ENCODE measurements at regions not wholly inside any gene's neighbourhood (a gene's known extent, or its start where the extent isn't known, plus 50 kb on each side); places are given as distances from the start of the nearest gene placed in this dataset.

DNA sequence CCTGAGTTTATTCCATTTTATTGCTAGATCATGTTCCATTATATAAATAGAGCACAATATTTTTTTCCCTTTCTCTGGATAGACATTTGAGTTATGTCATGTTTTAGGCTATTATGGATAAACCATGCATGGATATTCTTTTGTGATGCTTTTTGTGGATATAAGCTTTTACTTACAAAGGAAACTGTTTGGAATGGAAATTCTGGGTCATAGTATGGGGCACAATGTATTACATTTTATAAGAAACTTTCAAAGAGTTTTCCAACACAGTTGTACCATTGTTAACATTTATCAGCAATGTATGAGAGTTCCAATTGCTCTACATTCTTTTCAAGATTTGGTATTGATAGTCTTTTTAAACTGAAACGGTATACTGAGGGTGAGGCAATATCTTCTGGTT lies 749.4 kb downstream of the SOCS6 start:
- Histone ChIP-seq H3K36me3 (ENCODE audit: control insufficient read depth in 1 of 2, insufficient read depth in 2 of 2, low read length in 2 of 2) (no peaks in the 10 kb centered on the region), H3K4me1 (ENCODE audit: control insufficient read depth in 1 of 2, insufficient read depth in 2 of 2, low read length in 2 of 2) (no peaks in the 10 kb centered on the region), H2AFZ (ENCODE audit: low read depth, low read length, poor library complexity, severe bottlenecking) (no peak overlapping the region), H3K9me2 (ENCODE audit: insufficient read depth) (no peaks in the 10 kb centered on the region), H3K27ac (ENCODE audit: low read depth, low read length) (no peak overlapping the region), H3K27me3 (ENCODE audit: insufficient read depth, low read length) (no peaks in the 10 kb centered on the region), H3K4me3 (replicated peaks in 1 of 2; ENCODE audit: low read depth in 1 of 2, low read length in 2 of 2) (no peak overlapping the region), H3K9ac (ENCODE audit: low read length) (no peak overlapping the region), H3K79me2 (ENCODE audit: insufficient read depth, low read length) (no peaks in the 10 kb centered on the region), H3K9me3 (ENCODE audit: control insufficient read depth in 1 of 2, insufficient read depth in 1 of 2, low read depth in 1 of 2, low read length in 2 of 2) (peaks cover 0 to 9% of the 10 kb centered on the region in 2 experiments; a peak in 3 of 4 replicates), H4K20me1 (ENCODE audit: insufficient read depth) (no peaks in the 10 kb centered on the region; the same call in 1 of the 2 replicates), H3K4me2 (ENCODE audit: low read length) (no peak overlapping the region)
- TF ChIP-seq EZH2 (IDR thresholded peaks at IDR 0.05) (no peak), POLR2AphosphoS5 (IDR thresholded peaks at IDR 0.05; ENCODE audit: low read depth, low read length) (no peak), ZFX (IDR thresholded peaks at IDR 0.05) (no peak), ELF1 (IDR thresholded peaks at IDR 0.05; ENCODE audit: borderline replicate concordance, low read depth) (no peak), CBX3 (IDR thresholded peaks at IDR 0.05; ENCODE audit: low read depth) (no peak), ZNF274 (IDR thresholded peaks at IDR 0.05; ENCODE audit: low read depth, low read length) (no peak), TCF7L2 (IDR thresholded peaks at IDR 0.05; ENCODE audit: borderline replicate concordance, extremely low read depth, insufficient read depth, insufficient read length) (no peak), POLR2A (IDR thresholded peaks at IDR 0.05; ENCODE audit: borderline replicate concordance, extremely low read depth, insufficient read depth, insufficient read length) (no peak), RAD21 (IDR thresholded peaks at IDR 0.05; ENCODE audit: low read depth) (no peak), SIN3A (IDR thresholded peaks at IDR 0.05; ENCODE audit: low read depth) (no peak), SP1 (IDR thresholded peaks at IDR 0.05; ENCODE audit: low read depth) (no peak), YY1 (IDR thresholded peaks at IDR 0.05; ENCODE audit: extremely low read depth, insufficient replicate concordance, low read depth, low read length) (no peak), EGR1 (IDR thresholded peaks at IDR 0.05; ENCODE audit: low read depth) (no peak), SRF (IDR thresholded peaks at IDR 0.05; ENCODE audit: low read depth) (no peak), EZH2phosphoT487 (IDR thresholded peaks at IDR 0.05; ENCODE audit: borderline replicate concordance) (no peak), CEBPB (IDR thresholded peaks at IDR 0.05; ENCODE audit: low read depth) (no peak), ZBTB33 (IDR thresholded peaks at IDR 0.05; ENCODE audit: extremely low read depth, insufficient replicate concordance, low read length) (no peak)
- TF ChIP-seq, protein P1, sequence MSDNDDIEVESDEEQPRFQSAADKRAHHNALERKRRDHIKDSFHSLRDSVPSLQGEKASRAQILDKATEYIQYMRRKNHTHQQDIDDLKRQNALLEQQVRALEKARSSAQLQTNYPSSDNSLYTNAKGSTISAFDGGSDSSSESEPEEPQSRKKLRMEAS (IDR thresholded peaks at IDR 0.05) = no peak
- TF ChIP-seq, protein P2, sequence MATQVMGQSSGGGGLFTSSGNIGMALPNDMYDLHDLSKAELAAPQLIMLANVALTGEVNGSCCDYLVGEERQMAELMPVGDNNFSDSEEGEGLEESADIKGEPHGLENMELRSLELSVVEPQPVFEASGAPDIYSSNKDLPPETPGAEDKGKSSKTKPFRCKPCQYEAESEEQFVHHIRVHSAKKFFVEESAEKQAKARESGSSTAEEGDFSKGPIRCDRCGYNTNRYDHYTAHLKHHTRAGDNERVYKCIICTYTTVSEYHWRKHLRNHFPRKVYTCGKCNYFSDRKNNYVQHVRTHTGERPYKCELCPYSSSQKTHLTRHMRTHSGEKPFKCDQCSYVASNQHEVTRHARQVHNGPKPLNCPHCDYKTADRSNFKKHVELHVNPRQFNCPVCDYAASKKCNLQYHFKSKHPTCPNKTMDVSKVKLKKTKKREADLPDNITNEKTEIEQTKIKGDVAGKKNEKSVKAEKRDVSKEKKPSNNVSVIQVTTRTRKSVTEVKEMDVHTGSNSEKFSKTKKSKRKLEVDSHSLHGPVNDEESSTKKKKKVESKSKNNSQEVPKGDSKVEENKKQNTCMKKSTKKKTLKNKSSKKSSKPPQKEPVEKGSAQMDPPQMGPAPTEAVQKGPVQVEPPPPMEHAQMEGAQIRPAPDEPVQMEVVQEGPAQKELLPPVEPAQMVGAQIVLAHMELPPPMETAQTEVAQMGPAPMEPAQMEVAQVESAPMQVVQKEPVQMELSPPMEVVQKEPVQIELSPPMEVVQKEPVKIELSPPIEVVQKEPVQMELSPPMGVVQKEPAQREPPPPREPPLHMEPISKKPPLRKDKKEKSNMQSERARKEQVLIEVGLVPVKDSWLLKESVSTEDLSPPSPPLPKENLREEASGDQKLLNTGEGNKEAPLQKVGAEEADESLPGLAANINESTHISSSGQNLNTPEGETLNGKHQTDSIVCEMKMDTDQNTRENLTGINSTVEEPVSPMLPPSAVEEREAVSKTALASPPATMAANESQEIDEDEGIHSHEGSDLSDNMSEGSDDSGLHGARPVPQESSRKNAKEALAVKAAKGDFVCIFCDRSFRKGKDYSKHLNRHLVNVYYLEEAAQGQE (IDR thresholded peaks at IDR 0.05; ENCODE audit: low read depth) = no peak
- ChIA-PET POLR2A (no interaction called here), RAD21 (ENCODE audit: low non-redundant PET in 1 of 2, low total read pairs in 2 of 2, uncharacterized antibody in 2 of 2, unreplicated experiment in 2 of 2) (no interaction called here), CTCF (no interaction called here)
- intact Hi-C loops (cut with micrococcal nuclease) = no loop called here
- no TSS peak for BruUV-seq (replicated peaks)
- DNase-seq (ENCODE audit: low read depth, low spot score) (no peak), ATAC-seq (no peak)

Measured in HCT116 (cell line).